ENCODE measurements at regions not wholly inside any gene's neighbourhood (a gene's known extent, or its start where the extent isn't known, plus 50 kb on each side); places are given as distances from the start of the nearest gene placed in this dataset.

DNA sequence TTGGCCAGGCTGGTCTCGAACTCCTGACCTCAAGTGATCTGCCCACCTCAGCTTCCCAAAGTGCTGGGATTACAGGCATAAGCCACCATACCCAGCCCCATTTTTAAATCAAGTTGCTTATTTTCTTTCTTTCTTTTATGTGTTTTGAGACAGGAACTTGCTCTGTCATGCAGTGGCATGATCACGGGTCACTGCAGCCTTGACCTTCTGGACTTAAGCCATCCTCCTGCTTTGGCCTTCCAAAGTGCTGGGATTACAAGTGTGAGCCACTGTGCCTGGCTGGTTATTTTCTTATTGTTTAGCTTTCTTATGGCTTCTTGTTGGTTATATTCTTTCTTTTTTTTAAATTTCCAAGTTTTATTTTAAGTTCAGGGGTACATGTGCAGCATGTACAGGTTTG is 79.7 kb upstream of the C5orf63 start:
- Mint-ChIP-seq H3K9me3 (ENCODE audit: unreplicated experiment) (peaks cover 9% of the 10 kb centered on the region), H3K36me3 (ENCODE audit: insufficient read depth, unreplicated experiment) (no peaks in the 10 kb centered on the region), H3K4me1 (ENCODE audit: low read depth, unreplicated experiment) (no peaks in the 10 kb centered on the region), H3K27me3 (ENCODE audit: insufficient read depth, unreplicated experiment) (peaks cover 3% of the 10 kb centered on the region), H3K4me3 (ENCODE audit: unreplicated experiment) (no peak overlapping the region), H3K27ac (ENCODE audit: unreplicated experiment) (no peak overlapping the region)
- H3K9me3 ChIP-seq, result no peaks in the 10 kb centered on the region; the same call in 1 of the 2 replicates
- intact Hi-C loops (cut with micrococcal nuclease; ENCODE audit: unreplicated experiment), result no loop called here
- no peaks in the 10 kb centered on the region for H3K36me3 ChIP-seq (ENCODE audit: control insufficient read depth, insufficient read depth, low read length)
- BruUV-seq (replicated peaks), result no TSS peak
- no peaks in the 10 kb centered on the region for H3K4me1 ChIP-seq
- DNase-seq, result no peak
- H3K4me3 ChIP-seq (ENCODE audit: low read depth, low read length), result no peak overlapping the region
- TF ChIP-seq, protein P1, sequence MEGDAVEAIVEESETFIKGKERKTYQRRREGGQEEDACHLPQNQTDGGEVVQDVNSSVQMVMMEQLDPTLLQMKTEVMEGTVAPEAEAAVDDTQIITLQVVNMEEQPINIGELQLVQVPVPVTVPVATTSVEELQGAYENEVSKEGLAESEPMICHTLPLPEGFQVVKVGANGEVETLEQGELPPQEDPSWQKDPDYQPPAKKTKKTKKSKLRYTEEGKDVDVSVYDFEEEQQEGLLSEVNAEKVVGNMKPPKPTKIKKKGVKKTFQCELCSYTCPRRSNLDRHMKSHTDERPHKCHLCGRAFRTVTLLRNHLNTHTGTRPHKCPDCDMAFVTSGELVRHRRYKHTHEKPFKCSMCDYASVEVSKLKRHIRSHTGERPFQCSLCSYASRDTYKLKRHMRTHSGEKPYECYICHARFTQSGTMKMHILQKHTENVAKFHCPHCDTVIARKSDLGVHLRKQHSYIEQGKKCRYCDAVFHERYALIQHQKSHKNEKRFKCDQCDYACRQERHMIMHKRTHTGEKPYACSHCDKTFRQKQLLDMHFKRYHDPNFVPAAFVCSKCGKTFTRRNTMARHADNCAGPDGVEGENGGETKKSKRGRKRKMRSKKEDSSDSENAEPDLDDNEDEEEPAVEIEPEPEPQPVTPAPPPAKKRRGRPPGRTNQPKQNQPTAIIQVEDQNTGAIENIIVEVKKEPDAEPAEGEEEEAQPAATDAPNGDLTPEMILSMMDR (IDR thresholded peaks at IDR 0.05; ENCODE audit: insufficient read depth in 1 of 2, low read depth in 1 of 2, low read length in 1 of 2, severe bottlenecking in 1 of 2, unreplicated experiment in 1 of 2), result no peak
- H3K27me3 ChIP-seq (replicated peaks; ENCODE audit: control insufficient read depth, insufficient read depth, low read length), result no peaks in the 10 kb centered on the region
- ChIA-PET CTCF (no interaction called here), POLR2A (no interaction called here)

DNA sequence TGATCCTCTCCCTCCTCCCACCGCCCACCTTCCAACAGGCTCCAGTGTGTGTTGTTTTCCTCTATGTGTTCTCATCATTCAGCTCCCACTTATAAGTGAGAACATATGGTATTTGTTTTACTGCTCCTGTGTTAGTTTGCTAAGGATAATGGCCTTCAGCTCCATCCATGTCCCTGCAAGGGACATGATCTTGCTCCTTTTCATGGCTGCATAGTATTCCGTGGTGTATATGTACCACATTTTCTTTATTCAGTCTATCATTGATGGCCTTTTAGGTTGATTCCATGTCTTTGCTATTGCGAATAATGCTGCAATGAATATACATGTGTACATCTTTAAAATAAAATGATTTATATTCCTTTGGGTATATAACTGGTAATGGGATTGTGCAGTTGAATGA is 80.2 kb upstream of the C5orf63 start:
- H3K36me3 ChIP-seq (ENCODE audit: control insufficient read depth, insufficient read depth, low read length), result no peaks in the 10 kb centered on the region
- Mint-ChIP-seq H3K9me3 (ENCODE audit: unreplicated experiment) (peaks cover 14% of the 10 kb centered on the region), H3K36me3 (ENCODE audit: insufficient read depth, unreplicated experiment) (no peaks in the 10 kb centered on the region), H3K4me3 (ENCODE audit: unreplicated experiment) (no peak overlapping the region), H3K27ac (ENCODE audit: unreplicated experiment) (no peak overlapping the region), H3K4me1 (ENCODE audit: low read depth, unreplicated experiment) (no peaks in the 10 kb centered on the region), H3K27me3 (ENCODE audit: insufficient read depth, unreplicated experiment) (peaks cover 3% of the 10 kb centered on the region)
- CTCF ChIA-PET, result no interaction called here
- TF ChIP-seq, protein P1 (IDR thresholded peaks at IDR 0.05; ENCODE audit: insufficient read depth in 1 of 2, low read depth in 1 of 2, low read length in 1 of 2, severe bottlenecking in 1 of 2, unreplicated experiment in 1 of 2), result no peak
- intact Hi-C loops (cut with micrococcal nuclease; ENCODE audit: unreplicated experiment), result no loop called here
- H3K9me3 ChIP-seq, result no peaks in the 10 kb centered on the region; the same call in 1 of the 2 replicates
- H3K27me3 ChIP-seq (replicated peaks; ENCODE audit: control insufficient read depth, insufficient read depth, low read length), result no peaks in the 10 kb centered on the region
- DNase-seq, result no peak
- BruUV-seq (replicated peaks), result no TSS peak
- POLR2A ChIA-PET, result no interaction called here
- H3K4me3 ChIP-seq (ENCODE audit: low read depth, low read length), result no peak overlapping the region
- H3K4me1 ChIP-seq, result no peaks in the 10 kb centered on the region

DNA sequence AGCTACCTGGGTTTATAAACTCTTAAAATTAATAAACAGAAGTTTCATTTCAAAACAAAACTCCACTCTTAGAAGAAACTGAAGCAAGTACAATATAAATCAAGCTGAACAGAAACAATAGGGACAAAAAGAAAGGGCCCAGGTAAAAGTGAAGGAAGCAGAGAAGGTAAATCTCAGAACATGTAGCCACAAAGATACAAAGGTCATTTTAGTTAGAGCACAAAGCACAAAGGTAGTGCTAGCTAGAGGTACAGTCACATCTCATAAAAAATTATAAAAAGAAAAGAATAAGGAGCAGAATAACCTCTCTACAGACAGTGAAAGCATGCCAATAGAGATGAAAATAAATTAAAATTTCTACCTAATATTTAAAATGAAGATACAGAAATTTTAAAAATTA is 90.4 kb upstream of the C5orf63 start:
- Histone ChIP-seq H3K9me3 (no peaks in the 10 kb centered on the region), H3K4me1 (no peaks in the 10 kb centered on the region), H3K36me3 (ENCODE audit: control insufficient read depth, insufficient read depth, low read length) (no peaks in the 10 kb centered on the region), H3K4me3 (ENCODE audit: low read depth, low read length) (no peak overlapping the region), H3K27me3 (replicated peaks; ENCODE audit: control insufficient read depth, insufficient read depth, low read length) (no peaks in the 10 kb centered on the region)
- CTCF ChIA-PET, result no interaction called here
- DNase-seq, result no peak
- no peaks in the 10 kb centered on the region for H3K4me1 Mint-ChIP-seq (ENCODE audit: low read depth, unreplicated experiment)
- POLR2A ChIA-PET, result no interaction called here
- TF ChIP-seq, protein P1 (IDR thresholded peaks at IDR 0.05; ENCODE audit: insufficient read depth in 1 of 2, low read depth in 1 of 2, low read length in 1 of 2, severe bottlenecking in 1 of 2, unreplicated experiment in 1 of 2), result no peak
- BruUV-seq (replicated peaks), result no TSS peak
- no peaks in the 10 kb centered on the region for H3K27me3 Mint-ChIP-seq (ENCODE audit: insufficient read depth, unreplicated experiment)
- no peaks in the 10 kb centered on the region for H3K36me3 Mint-ChIP-seq (ENCODE audit: insufficient read depth, unreplicated experiment)
- intact Hi-C loops (cut with micrococcal nuclease; ENCODE audit: unreplicated experiment), result no loop called here
- no peak overlapping the region for H3K27ac Mint-ChIP-seq (ENCODE audit: unreplicated experiment)
- peaks cover 7% of the 10 kb centered on the region for H3K9me3 Mint-ChIP-seq (ENCODE audit: unreplicated experiment)
- no peak overlapping the region for H3K4me3 Mint-ChIP-seq (ENCODE audit: unreplicated experiment)
